Heart left ventricle (tissue), 16 donors: ENCODE measurements at regions not wholly inside any gene's neighbourhood (a gene's known extent, or its start where the extent isn't known, plus 50 kb on each side); places are given as distances from the start of the nearest gene placed in this dataset.

Experiments
- ATAC-seq, 4 donors: fragments of 200-7000 bp; cut with Tn5 transposase; one replicate each; pipeline ENCODE4 v1.9.1; 2020 to 2022; ENCODE audit warnings: moderate library complexity in 4 of 4, mild to moderate bottlenecking in 3 of 4, moderate number of reproducible peaks in 1 of 4
- DNase-seq, 5 donors: peaks; one replicate each; pipeline ENCODE4 v3.0.0-alpha.2; 2020
- H3K27ac ChIP-seq, 12 donors: fragments of 200-600 bp; sonication (generic) in 4 of 12; one replicate each; pipeline versions ENCODE4 v1.5.0 to v1.8.0; 2016 to 2022; ENCODE audit warnings: mild to moderate bottlenecking in 2 of 12
- H3K27me3 ChIP-seq, 9 donors: fragments of 200-600 bp; sonication (generic) in 2 of 9; one replicate each; pipeline versions ENCODE4 v1.5.1 to v1.8.0; 2016 to 2022; ENCODE audit warnings: mild to moderate bottlenecking in 3 of 9
- H3K36me3 ChIP-seq, 9 donors: fragments of 200-600 bp; sonication (generic) in 2 of 9; one replicate each; pipeline versions ENCODE4 v1.5.0 to v1.8.0; 2018 to 2022; ENCODE audit warnings: mild to moderate bottlenecking in 2 of 9
- H3K4me1 ChIP-seq, 12 donors: fragments of 200-600 bp; sonication (generic) in 4 of 12; one replicate each; pipeline versions ENCODE4 v1.5.0 to v1.8.0; 2016 to 2022; ENCODE audit warnings: mild to moderate bottlenecking in 3 of 12
- H3K4me3 ChIP-seq, 12 donors: fragments of 200-600 bp; sonication (generic) in 4 of 12; one replicate each; pipeline versions ENCODE4 v1.5.0 to v1.8.0; 2017 to 2022; ENCODE audit warnings: mild to moderate bottlenecking in 9 of 12, moderate library complexity in 4 of 12
- H3K9me3 ChIP-seq, 12 donors: fragments of 200-600 bp; sonication (generic) in 4 of 12; one replicate each; pipeline versions ENCODE4 v1.5.0 to v1.8.0; 2016 to 2022; ENCODE audit warnings: mild to moderate bottlenecking in 1 of 12
- POLR2A ChIP-seq, 2 donors: fragments of 450-650 bp; IDR thresholded peaks; one replicate each; pipeline ENCODE4 v1.6.1; 2017; ENCODE audit warnings: antibody characterized with exemption in 2 of 2, mild to moderate bottlenecking in 2 of 2, moderate library complexity in 2 of 2
- WGBS, 4 donors: extraction: QIAGEN DNeasy Blood & Tissue Kit in 2 of 4; methylation state at CpG; one replicate each; pipeline versions ENCODE4 v1.1.5 to v1.1.7; 2013 to 2018; 5-methylcytosine and 5-hydroxymethylcytosine counted together
- intact Hi-C, 10 donors: fragments of 100-400 bp; cut with DNase I; formaldehyde crosslinking; loops; one replicate each; pipeline versions ENCODE4 v1.11.1 to v1.14.2; 2022
- TF ChIP-seq, protein P1 (sequence below), 12 donors: fragments of 200-600 bp; sonication (generic) in 4 of 12; IDR thresholded peaks; one replicate each; pipeline versions ENCODE4 v1.5.0 to v1.8.0; 2018 to 2022; ENCODE audit warnings: antibody characterized with exemption in 12 of 12, mild to moderate bottlenecking in 5 of 12
- donor health status: ischemic (EF 13 %, LVEDD 7.1; RV severe dilation, severe dysfunction).
- donor health status: healthy with polysubstance abuse.
- donor health status: DM: no; HTN: yes; CAD: no.
- donor health status: DM: no; HTN: no; CAD: no.
- donor health status: ischemic (EF 25% LVEDD 6.9; RV normal size, moderate dysfunction).
- donor health status: ischemic (EF 25% LVEDD 5.7; RV mildly dilated, moderate dysfunction).
- donor health status: healthy.
- donor health status: DM: yes; HTN: yes; CAD: no.
- donor health status: ischemic (EF 35%, LVEDD 5.7; RV mildly dilated, moderate dysfunction).
- donor health status: nonischemic (EF 11% LVEDD 7.7; RV severe dilation, severe dysfunction).
- donor health status: DM: yes; HTN: yes; CAD: no.
- donor health status: PGD.
- donor health status: ischemic (EF 29% LVEDD 5.4; RV normal size, mild dysfunction).
- donor health status: nonischemic (EF 23%, LVEDD 6.1; RV moderate dilation, normal function).

DNA sequence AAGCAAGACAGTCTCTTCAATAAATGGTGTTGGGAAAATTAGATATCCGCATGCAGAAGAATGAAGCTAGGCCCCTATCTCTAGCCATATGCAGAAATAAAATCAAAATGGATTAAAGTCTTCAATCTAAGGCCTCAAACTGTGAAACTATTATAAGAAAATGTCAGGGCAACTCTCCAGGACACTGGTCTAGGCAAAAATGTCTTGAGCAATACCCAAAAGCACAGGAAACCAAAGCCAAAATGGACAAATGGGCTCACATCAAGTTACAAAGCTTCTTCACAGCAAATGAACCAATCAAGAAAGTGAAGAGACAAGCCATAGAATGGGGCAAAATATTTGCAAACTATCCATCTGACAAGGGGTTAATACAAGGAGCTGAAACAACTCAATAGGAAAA, 338.8 kb downstream of the NNT start:
- ATAC-seq (no peak), DNase-seq (no peak)
- Histone ChIP-seq H3K9me3 (peaks cover 0 to 32% (median 2%) of the 10 kb centered on the region in 12 donors), H3K27ac (no peak overlapping the region), H3K27me3 (no peaks in the 10 kb centered on the region), H3K4me1 (no peaks in the 10 kb centered on the region), H3K4me3 (no peak overlapping the region), H3K36me3 (no peaks in the 10 kb centered on the region)
- WGBS, 4 donors = 91 to 98% (median 96%) methylated on average over 1 of the region's 1 CpG
- intact Hi-C loops = no loop called here
- TF ChIP-seq, protein P1, sequence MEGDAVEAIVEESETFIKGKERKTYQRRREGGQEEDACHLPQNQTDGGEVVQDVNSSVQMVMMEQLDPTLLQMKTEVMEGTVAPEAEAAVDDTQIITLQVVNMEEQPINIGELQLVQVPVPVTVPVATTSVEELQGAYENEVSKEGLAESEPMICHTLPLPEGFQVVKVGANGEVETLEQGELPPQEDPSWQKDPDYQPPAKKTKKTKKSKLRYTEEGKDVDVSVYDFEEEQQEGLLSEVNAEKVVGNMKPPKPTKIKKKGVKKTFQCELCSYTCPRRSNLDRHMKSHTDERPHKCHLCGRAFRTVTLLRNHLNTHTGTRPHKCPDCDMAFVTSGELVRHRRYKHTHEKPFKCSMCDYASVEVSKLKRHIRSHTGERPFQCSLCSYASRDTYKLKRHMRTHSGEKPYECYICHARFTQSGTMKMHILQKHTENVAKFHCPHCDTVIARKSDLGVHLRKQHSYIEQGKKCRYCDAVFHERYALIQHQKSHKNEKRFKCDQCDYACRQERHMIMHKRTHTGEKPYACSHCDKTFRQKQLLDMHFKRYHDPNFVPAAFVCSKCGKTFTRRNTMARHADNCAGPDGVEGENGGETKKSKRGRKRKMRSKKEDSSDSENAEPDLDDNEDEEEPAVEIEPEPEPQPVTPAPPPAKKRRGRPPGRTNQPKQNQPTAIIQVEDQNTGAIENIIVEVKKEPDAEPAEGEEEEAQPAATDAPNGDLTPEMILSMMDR (IDR thresholded peaks at IDR 0.05) = no peak
- TF ChIP-seq POLR2A (IDR thresholded peaks at IDR 0.05) = no peak

GRCh38 chr5:43940562-43940961, 337.6 kb downstream of the NNT start:
- Histone ChIP-seq H3K4me3 (no peak overlapping the region), H3K36me3 (no peaks in the 10 kb centered on the region), H3K4me1 (no peaks in the 10 kb centered on the region), H3K9me3 (peaks cover 0 to 22% (median 0%) of the 10 kb centered on the region in 12 donors), H3K27me3 (no peaks in the 10 kb centered on the region), H3K27ac (no peak overlapping the region)
- ATAC-seq = no peak
- no peak for DNase-seq
- TF ChIP-seq POLR2A (IDR thresholded peaks at IDR 0.05) = no peak
- TF ChIP-seq, protein P1 (IDR thresholded peaks at IDR 0.05) = no peak
- 79 to 85% (median 83%) methylated on average over 2 of the region's 2 CpGs for WGBS, 4 donors
- intact Hi-C loops = no loop called here

DNA sequence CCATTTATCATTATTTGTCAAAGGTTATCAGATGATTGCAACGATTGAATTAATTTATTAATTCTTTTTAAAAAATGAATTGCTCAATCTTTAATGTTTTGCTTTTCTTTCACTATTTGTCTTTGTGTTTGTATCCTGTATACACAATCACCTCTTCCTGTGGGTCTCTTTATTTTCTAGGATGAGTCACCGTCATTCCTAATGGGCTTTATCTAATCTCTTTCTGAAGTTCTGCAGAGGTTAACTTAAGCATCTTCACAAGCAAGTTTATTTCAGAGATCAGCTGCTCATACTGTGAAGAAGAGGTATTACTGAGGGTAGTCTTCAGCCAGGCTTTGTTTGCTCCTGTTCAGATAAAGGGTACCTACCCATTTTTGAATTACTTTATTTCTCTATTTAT, 323.9 kb downstream of the NNT start:
- Histone ChIP-seq H3K4me3 (no peak overlapping the region), H3K36me3 (no peaks in the 10 kb centered on the region), H3K9me3 (peaks cover 0 to 11% (median 0%) of the 10 kb centered on the region in 12 donors), H3K4me1 (no peaks in the 10 kb centered on the region), H3K27me3 (no peaks in the 10 kb centered on the region), H3K27ac (no peak overlapping the region)
- intact Hi-C loops = no loop called here
- DNase-seq = no peak
- TF ChIP-seq, protein P1 (IDR thresholded peaks at IDR 0.05) = no peak
- no peak for TF ChIP-seq POLR2A (IDR thresholded peaks at IDR 0.05)
- 29 to 41% (median 33%) methylated on average over 2 of the region's 2 CpGs for WGBS, 4 donors
- ATAC-seq = no peak

GRCh38 chr5:43920422-43920821, 317.4 kb downstream of the NNT start:
- no peak for DNase-seq
- no peaks in the 10 kb centered on the region for H3K27me3 ChIP-seq
- no peak for ATAC-seq
- no peaks in the 10 kb centered on the region for H3K36me3 ChIP-seq
- peaks cover 0 to 26% (median 3%) of the 10 kb centered on the region in 12 donors for H3K9me3 ChIP-seq
- H3K4me1 ChIP-seq = no peaks in the 10 kb centered on the region
- no peak for TF ChIP-seq POLR2A (IDR thresholded peaks at IDR 0.05)
- TF ChIP-seq, protein P1 (IDR thresholded peaks at IDR 0.05) = no peak
- no peak overlapping the region for H3K4me3 ChIP-seq
- H3K27ac ChIP-seq = no peak overlapping the region
- intact Hi-C loops = no loop called here
